GM12878 (cell line): ENCODE measurements at regions not wholly inside any gene's neighbourhood (a gene's known extent, or its start where the extent isn't known, plus 50 kb on each side); places are given as distances from the start of the nearest gene placed in this dataset.

Experiments used
- ATAC-seq: fragments of 200-7000 bp; cut with Tn5 transposase; 3 replicates; pipeline ENCODE4 v1.9.1; 2020; ENCODE audit warnings: mild to moderate bottlenecking, moderate library complexity
- BruUV-seq: library from RNA; stranded (reverse); fragments of 400-500 nt; replicated peaks from 2 replicates; lab custom pipeline; 2021; lab: Mats Ljungman, UMichigan
- CTCF ChIA-PET: fragments of 300-600 bp; sonication (Branson Sonifier 250); formaldehyde crosslinking; extraction: SDS; loops from one replicate; lab custom pipeline; 2021; ENCODE audit warnings: inconsistent platforms; lab: Yijun Ruan, JAX
- POLR2A ChIA-PET: fragments of 350-600 bp; formaldehyde crosslinking; extraction: SDS; loops from one replicate; lab custom pipeline; 2021; ENCODE audit warnings: inconsistent platforms; lab: Charles Lee
- RAD21 ChIA-PET: fragments of 300-600 bp; sonication (Branson Sonifier 250); formaldehyde crosslinking; loops from one replicate; lab custom pipeline; 2023; ENCODE audit warnings: antibody characterized with exemption; ENCODE audit not compliant: unreplicated experiment; lab: Charles Lee
- SMC1A ChIA-PET: fragments of 300-600 bp; sonication (Branson Sonifier 250); formaldehyde crosslinking; loops from one replicate; lab custom pipeline; 2023; ENCODE audit not compliant: unreplicated experiment, uncharacterized antibody; lab: Charles Lee
- DNase-seq: peaks from one replicate; pipeline ENCODE4 v3.0.0-alpha.2; 2011; ENCODE audit warnings: low read depth, low spot score
- FAIRE-seq: peaks from 3 replicates; lab custom pipeline; 2011; peaks lifted over from hg19 to GRCh38; lab: Jason Lieb, UNC
- H2AFZ ChIP-seq: 2 replicates; pipeline ENCODE4 v1.6.0; 2011; ENCODE audit warnings: low read depth, low read length, control low read depth; ENCODE audit not compliant: control insufficient read depth
- H3K27ac ChIP-seq: 2 replicates; pipeline ENCODE4 v1.5.1; 2011; ENCODE audit warnings: control low read depth; ENCODE audit not compliant: control insufficient read depth, insufficient read depth
- H3K27me3 ChIP-seq, 2 experiments: replicated peaks in 1 of 2; 2 replicates each; pipeline versions ENCODE4 v1.6.0 to v1.6.1; 2011; ENCODE audit warnings: low read length in 1 of 2; ENCODE audit not compliant: control insufficient read depth in 2 of 2, insufficient read depth in 2 of 2
- H3K36me3 ChIP-seq, 2 experiments: 2 replicates each; pipeline ENCODE4 v1.5.1; 2011; ENCODE audit warnings: low read length in 1 of 2; ENCODE audit not compliant: control insufficient read depth in 2 of 2, insufficient read depth in 2 of 2
- H3K4me1 ChIP-seq: 2 replicates; pipeline ENCODE4 v1.6.1; 2011; ENCODE audit warnings: mild to moderate bottlenecking, low read length, moderate library complexity, mixed read lengths; ENCODE audit not compliant: control insufficient read depth, insufficient read depth
- H3K4me2 ChIP-seq: 2 replicates; pipeline ENCODE4 v1.6.0; 2011; ENCODE audit warnings: control low read depth; ENCODE audit not compliant: control insufficient read depth, insufficient read depth
- H3K4me3 ChIP-seq: fragments of 200-600 bp; sonication (generic); 2 replicates; pipeline ENCODE4 v1.5.1; 2016
- H3K79me2 ChIP-seq: 2 replicates; pipeline ENCODE4 v1.6.0; 2011; ENCODE audit warnings: low read length; ENCODE audit not compliant: control insufficient read depth, insufficient read depth
- H3K9ac ChIP-seq: 2 replicates; pipeline ENCODE4 v1.8.0; 2011; ENCODE audit warnings: low read length, control low read depth, mixed read lengths; ENCODE audit not compliant: control insufficient read depth, insufficient read depth
- H3K9me3 ChIP-seq: replicated peaks from 3 replicates; pipeline ENCODE4 v1.5.1; 2011; ENCODE audit warnings: mild to moderate bottlenecking, low read length; ENCODE audit not compliant: control insufficient read depth, insufficient read depth
- H4K20me1 ChIP-seq: 2 replicates; pipeline ENCODE4 v1.6.0; 2011; ENCODE audit not compliant: control insufficient read depth, insufficient read depth
- ATF3 ChIP-seq: IDR thresholded peaks from 2 replicates; pipeline ENCODE4 v1.6.1; 2011; ENCODE audit warnings: low read depth, mild to moderate bottlenecking, low read length, moderate library complexity, borderline replicate concordance; ENCODE audit errors: extremely low read depth
- FOXK2 ChIP-seq: fragments of 450-650 bp; IDR thresholded peaks from 2 replicates; pipeline ENCODE4 v1.6.1; 2017; ENCODE audit warnings: mild to moderate bottlenecking, moderate library complexity
- NFIC ChIP-seq: IDR thresholded peaks from 2 replicates; pipeline ENCODE4 v1.6.1; 2012; ENCODE audit warnings: low read depth, mild to moderate bottlenecking, inconsistent platforms, low read length, moderate library complexity
- NKRF ChIP-seq: fragments of 450-650 bp; conservative IDR thresholded peaks from 2 replicates; pipeline ENCODE4 v1.6.1; 2017; ENCODE audit warnings: mild to moderate bottlenecking, moderate library complexity
- WGBS: methylation state at CpG from one replicate; pipeline ENCODE4 v1.1.6; 2016; ENCODE audit warnings: low lambda C conversion rate; ENCODE audit not compliant: insufficient replicate concordance, insufficient coverage; ENCODE audit errors: missing lambda C conversion rate; 5-methylcytosine and 5-hydroxymethylcytosine counted together
- in situ Hi-C: fragments of 300-500 bp; cut with MboI; formaldehyde crosslinking; loops from 9 replicates; pipeline ENCODE4 v1.14.3; 2018; ENCODE audit warnings: mixed read lengths
- intact Hi-C: fragments of 100-400 bp; cut with micrococcal nuclease; formaldehyde crosslinking; loops from one replicate; pipeline ENCODE4 v1.14.2; 2022; ENCODE audit not compliant: unreplicated experiment

- TF ChIP-seq FOXK2 (no peak), NFIC (no peak), NKRF (no peak), ATF3 (no peak)
- TF ChIP-seq, all 136 proteins: peak for 0
- FAIRE-seq = no peak
These were observed 76.5 kb downstream of the CDCA7 start for GRCh38 chr2:173431191-173431590.

More at GRCh38 chr2:173431191-173431590, 76.5 kb downstream of the CDCA7 start:
- ATAC-seq = no peak
- no peak overlapping the region for H3K9ac ChIP-seq
- ChIA-PET SMC1A (no interaction called here), POLR2A (no interaction called here), RAD21 (no interaction called here), CTCF (no interaction called here)
- no TSS peak for BruUV-seq
- no peaks in the 10 kb centered on the region for H3K36me3 ChIP-seq
- peaks cover 0 to 5% of the 10 kb centered on the region in 2 experiments; a peak in 1 of 4 replicates for H3K27me3 ChIP-seq
- in situ Hi-C loops = no loop called here
- H3K9me3 ChIP-seq = no peaks in the 10 kb centered on the region
- H3K27ac ChIP-seq = no peak overlapping the region
- no peak overlapping the region for H3K4me2 ChIP-seq
- no peak overlapping the region for H2AFZ ChIP-seq
- no peak for DNase-seq
- WGBS = 35% methylated on average over 5 of the region's 5 CpGs
- H4K20me1 ChIP-seq = no peaks in the 10 kb centered on the region
- no peaks in the 10 kb centered on the region for H3K79me2 ChIP-seq
- intact Hi-C loops = no loop called here
- no peaks in the 10 kb centered on the region; the same call in 1 of the 2 replicates for H3K4me1 ChIP-seq
- no peak overlapping the region for H3K4me3 ChIP-seq
